IMR-90 (cell line): ENCODE measurements at regions not wholly inside any gene's neighbourhood (a gene's known extent, or its start where the extent isn't known, plus 50 kb on each side); places are given as distances from the start of the nearest gene placed in this dataset.
A peak's percentile ranks its signal among the peaks of the same experiment; 100 is the strongest.

Experiments used
- ATAC-seq: fragments of 200-7000 bp; cut with Tn5 transposase; 2 replicates; pipeline ENCODE4 v1.9.1; 2020; ENCODE audit warnings: low read depth, mild to moderate bottlenecking, moderate library complexity
- BruUV-seq: library from RNA; stranded (reverse); fragments of 400-500 nt; replicated peaks from 2 replicates; lab custom pipeline; 2021; lab: Mats Ljungman, UMichigan
- CTCF ChIA-PET: fragments of 300-600 bp; formaldehyde crosslinking; extraction: SDS; loops from one replicate; lab custom pipeline; 2021; ENCODE audit warnings: antibody characterized with exemption; lab: Yijun Ruan, JAX
- POLR2A ChIA-PET: fragments of 300-600 bp; sonication (Branson Sonifier 250); formaldehyde crosslinking; loops from one replicate; lab custom pipeline; 2022; ENCODE audit warnings: antibody characterized with exemption; ENCODE audit not compliant: unreplicated experiment; lab: Charles Lee
- DNase-seq: peaks from one replicate; pipeline ENCODE4 v3.0.0; 2013
- H2AFZ ChIP-seq: replicated peaks from 2 replicates; pipeline ENCODE3; 2013; ENCODE audit warnings: low read length, mild to moderate bottlenecking; ENCODE audit not compliant: poor library complexity
- H2AK5ac ChIP-seq: 2 replicates; pipeline ENCODE4 v1.6.1; 2013; ENCODE audit warnings: low read depth, low read length, inconsistent platforms
- H2AK9ac ChIP-seq: replicated peaks from 2 replicates; pipeline ENCODE3; 2013; ENCODE audit warnings: mild to moderate bottlenecking, low read depth, low read length, moderate library complexity; ENCODE audit not compliant: poor library complexity
- H2BK120ac ChIP-seq: 2 replicates; pipeline ENCODE4 v1.6.1; 2013; ENCODE audit warnings: low read depth, low read length, inconsistent platforms
- H2BK15ac ChIP-seq: 3 replicates; pipeline ENCODE4 v1.6.1; 2013; ENCODE audit warnings: low read depth, low read length, inconsistent platforms
- H2BK20ac ChIP-seq: 2 replicates; pipeline ENCODE4 v1.6.1; 2013; ENCODE audit warnings: low read depth, mild to moderate bottlenecking, inconsistent platforms, low read length, moderate library complexity
- H2BK5ac ChIP-seq: 2 replicates; pipeline ENCODE4 v1.6.1; 2013; ENCODE audit warnings: mild to moderate bottlenecking, low read depth, low read length, inconsistent platforms; ENCODE audit not compliant: poor library complexity, severe bottlenecking
- H3K14ac ChIP-seq: replicated peaks from 2 replicates; pipeline ENCODE4 v1.6.1; 2013; ENCODE audit warnings: low read depth, low read length, inconsistent platforms
- H3K18ac ChIP-seq: 2 replicates; pipeline ENCODE4 v1.6.1; 2013; ENCODE audit warnings: low read depth, low read length, control low read depth
- H3K23ac ChIP-seq: 2 replicates; pipeline ENCODE4 v1.6.1; 2013; ENCODE audit warnings: low read depth, low read length, inconsistent platforms
- H3K27ac ChIP-seq: 2 replicates; pipeline ENCODE4 v1.5.1; 2013; ENCODE audit warnings: mild to moderate bottlenecking, control low read depth, low read length; ENCODE audit not compliant: insufficient read depth
- H3K27me3 ChIP-seq: 2 replicates; pipeline ENCODE4 v1.6.1; 2013; ENCODE audit warnings: low read length; ENCODE audit not compliant: control insufficient read depth, insufficient read depth
- H3K36me3 ChIP-seq: 2 replicates; pipeline ENCODE4 v1.6.1; 2013; ENCODE audit warnings: low read length, mixed read lengths; ENCODE audit not compliant: control insufficient read depth, insufficient read depth
- H3K4ac ChIP-seq: 2 replicates; pipeline ENCODE4 v1.6.1; 2013; ENCODE audit warnings: low read depth, low read length, inconsistent platforms
- H3K4me1 ChIP-seq: 2 replicates; pipeline ENCODE4 v1.6.1; 2013; ENCODE audit warnings: low read length, mixed read lengths; ENCODE audit not compliant: control insufficient read depth, insufficient read depth
- H3K4me2 ChIP-seq: 2 replicates; pipeline ENCODE4 v1.6.1; 2013; ENCODE audit warnings: low read depth, mild to moderate bottlenecking, control low read depth, low read length, moderate library complexity
- H3K4me3 ChIP-seq: 2 replicates; pipeline ENCODE4 v1.5.1; 2013; ENCODE audit warnings: low read depth, mild to moderate bottlenecking, control low read depth, low read length, moderate library complexity; ENCODE audit not compliant: insufficient read depth
- H3K56ac ChIP-seq: 2 replicates; pipeline ENCODE4 v1.6.1; 2013; ENCODE audit warnings: low read length, inconsistent platforms; ENCODE audit not compliant: insufficient read depth; ENCODE audit errors: extremely low read depth
- H3K79me1 ChIP-seq, 2 experiments: 2 replicates each; pipeline ENCODE4 v1.6.1; 2013; ENCODE audit warnings: low read length in 2 of 2, inconsistent platforms in 1 of 2, low read depth in 1 of 2
- H3K9ac ChIP-seq: 2 replicates; pipeline ENCODE4 v1.6.1; 2013; ENCODE audit warnings: low read depth, low read length, control low read depth
- H3K9me1 ChIP-seq: 2 replicates; pipeline ENCODE4 v1.6.1; 2013; ENCODE audit warnings: low read length, inconsistent platforms; ENCODE audit not compliant: insufficient read depth
- H3K9me3 ChIP-seq: 2 replicates; pipeline ENCODE4 v1.6.1; 2013; ENCODE audit warnings: low read length; ENCODE audit not compliant: control insufficient read depth, insufficient read depth
- H4K20me1 ChIP-seq: 2 replicates; pipeline ENCODE4 v1.6.1; 2013; ENCODE audit warnings: low read length, inconsistent platforms; ENCODE audit not compliant: insufficient read depth
- H4K5ac ChIP-seq: 2 replicates; pipeline ENCODE4 v1.6.1; 2013; ENCODE audit warnings: mild to moderate bottlenecking, low read depth, low read length, control low read depth
- H4K8ac ChIP-seq, 2 experiments: 2 replicates each; pipeline ENCODE4 v1.6.1; 2013; ENCODE audit warnings: low read depth in 2 of 2, low read length in 2 of 2, control low read depth in 1 of 2, inconsistent platforms in 1 of 2
- H4K91ac ChIP-seq: 2 replicates; pipeline ENCODE4 v1.6.1; 2013; ENCODE audit warnings: low read depth, low read length, inconsistent platforms; ENCODE audit not compliant: insufficient read depth
- ELK1 ChIP-seq: fragments of 150-350 bp; IDR thresholded peaks from 2 replicates; pipeline ENCODE4 v1.6.1; 2016; ENCODE audit warnings: low read depth, mild to moderate bottlenecking, low read length, moderate library complexity, borderline replicate concordance
- MAFK ChIP-seq: IDR thresholded peaks from 2 replicates; pipeline ENCODE4 v1.6.1; 2012; ENCODE audit warnings: low read depth, low read length, improper control_type of control experiment
- MAZ ChIP-seq: IDR thresholded peaks from 2 replicates; pipeline ENCODE4 v1.6.1; 2012; ENCODE audit warnings: low read depth, mild to moderate bottlenecking, low read length, improper control_type of control experiment, moderate library complexity, borderline replicate concordance
- MXI1 ChIP-seq: IDR thresholded peaks from 2 replicates; pipeline ENCODE4 v1.6.1; 2012; ENCODE audit warnings: low read depth, mild to moderate bottlenecking, low read length, moderate library complexity, borderline replicate concordance
- POLR2A ChIP-seq: IDR thresholded peaks from 2 replicates; pipeline ENCODE4 v1.6.1; 2012; ENCODE audit warnings: mild to moderate bottlenecking, low read depth, low read length
- WGBS, 2 experiments: methylation state at CpG; one replicate each; pipeline versions ENCODE4 v1.1.5 to v1.1.7; 2013; ENCODE audit warnings: missing lambda C conversion rate in 2 of 2; ENCODE audit not compliant: insufficient read length in 1 of 2; ENCODE audit errors: extremely low coverage in 2 of 2; 5-methylcytosine and 5-hydroxymethylcytosine counted together
- dilution Hi-C: fragments of 300-500 bp; cut with HindIII; formaldehyde crosslinking; loops from one replicate; pipeline ENCODE4 v1.14.3; 2018; ENCODE audit warnings: low sequenced_read_pairs; ENCODE audit not compliant: unreplicated experiment
- in situ Hi-C: fragments of 300-500 bp; cut with MboI; formaldehyde crosslinking; loops from 3 replicates; pipeline ENCODE4 v1.14.3; 2019; ENCODE audit warnings: low sequenced_read_pairs, inconsistent platforms, mixed read lengths
- intact Hi-C: fragments of 100-400 bp; cut with micrococcal nuclease; formaldehyde crosslinking; loops from 2 replicates; pipeline ENCODE4 v1.10.0; 2022
- TF ChIP-seq, protein P1 (sequence below): fragments of 150-350 bp; IDR thresholded peaks from 2 replicates; pipeline ENCODE4 v1.6.1; 2017; ENCODE audit warnings: mild to moderate bottlenecking, antibody characterized with exemption, low read length, low read depth
- TF ChIP-seq, protein P2 (sequence below): conservative IDR thresholded peaks from 2 replicates; pipeline ENCODE4 v1.5.1; 2012; ENCODE audit warnings: mild to moderate bottlenecking, low read depth, low read length, improper control_type of control experiment

- Histone ChIP-seq H2BK120ac (peak overlapping the region; percentile 96), H3K14ac (peak overlapping the region; percentile 72), H4K5ac (peak overlapping the region; percentile 65; the same call in 1 of the 2 replicates), H2AFZ (peak overlapping the region; percentile 83), H3K9me3 (no peaks in the 10 kb centered on the region), H3K4ac (peak overlapping the region; percentile 77), H2BK20ac (peak overlapping the region; percentile 95), H2AK5ac (peak overlapping the region; percentile 46), H3K27ac (peak overlapping the region; percentile 56; the same call in 1 of the 2 replicates), H3K4me1 (peaks cover 14% of the 10 kb centered on the region), H3K36me3 (no peaks in the 10 kb centered on the region), H3K4me3 (no peak overlapping the region), H4K91ac (peak overlapping the region; percentile 94), H2BK15ac (peak overlapping the region; percentile 96), H3K23ac (peak overlapping the region; percentile 40), H3K27me3 (no peaks in the 10 kb centered on the region), H3K4me2 (no peak overlapping the region), H4K8ac (peak overlapping the region; percentile 70 to 74), H3K79me1 (no peaks in the 10 kb centered on the region), H4K20me1 (no peaks in the 10 kb centered on the region), H3K9ac (no peak overlapping the region), H2AK9ac (no peak overlapping the region), H3K9me1 (peaks cover 9% of the 10 kb centered on the region), H3K56ac (peak overlapping the region; percentile 48), H2BK5ac (no peak overlapping the region), H3K18ac (no peak overlapping the region)
- CTCF ChIA-PET, result no interaction called here
- no CpG with 5 or more reads among the region's 3 CpGs for WGBS, 2 experiments
- intact Hi-C loops, result no loop called here
- ATAC-seq (peak; percentile 46; the same call in 1 of the 2 replicates), DNase-seq (peak; percentile 34)
- in situ Hi-C loops, result no loop called here
- no TSS peak for BruUV-seq
- POLR2A ChIA-PET, result no interaction called here
- TF ChIP-seq ELK1 (no peak), POLR2A (no peak), MXI1 (no peak), MAFK (no peak), MAZ (no peak)
- TF ChIP-seq, protein P1, sequence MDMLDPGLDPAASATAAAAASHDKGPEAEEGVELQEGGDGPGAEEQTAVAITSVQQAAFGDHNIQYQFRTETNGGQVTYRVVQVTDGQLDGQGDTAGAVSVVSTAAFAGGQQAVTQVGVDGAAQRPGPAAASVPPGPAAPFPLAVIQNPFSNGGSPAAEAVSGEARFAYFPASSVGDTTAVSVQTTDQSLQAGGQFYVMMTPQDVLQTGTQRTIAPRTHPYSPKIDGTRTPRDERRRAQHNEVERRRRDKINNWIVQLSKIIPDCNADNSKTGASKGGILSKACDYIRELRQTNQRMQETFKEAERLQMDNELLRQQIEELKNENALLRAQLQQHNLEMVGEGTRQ, result no peak
- TF ChIP-seq, protein P2, sequence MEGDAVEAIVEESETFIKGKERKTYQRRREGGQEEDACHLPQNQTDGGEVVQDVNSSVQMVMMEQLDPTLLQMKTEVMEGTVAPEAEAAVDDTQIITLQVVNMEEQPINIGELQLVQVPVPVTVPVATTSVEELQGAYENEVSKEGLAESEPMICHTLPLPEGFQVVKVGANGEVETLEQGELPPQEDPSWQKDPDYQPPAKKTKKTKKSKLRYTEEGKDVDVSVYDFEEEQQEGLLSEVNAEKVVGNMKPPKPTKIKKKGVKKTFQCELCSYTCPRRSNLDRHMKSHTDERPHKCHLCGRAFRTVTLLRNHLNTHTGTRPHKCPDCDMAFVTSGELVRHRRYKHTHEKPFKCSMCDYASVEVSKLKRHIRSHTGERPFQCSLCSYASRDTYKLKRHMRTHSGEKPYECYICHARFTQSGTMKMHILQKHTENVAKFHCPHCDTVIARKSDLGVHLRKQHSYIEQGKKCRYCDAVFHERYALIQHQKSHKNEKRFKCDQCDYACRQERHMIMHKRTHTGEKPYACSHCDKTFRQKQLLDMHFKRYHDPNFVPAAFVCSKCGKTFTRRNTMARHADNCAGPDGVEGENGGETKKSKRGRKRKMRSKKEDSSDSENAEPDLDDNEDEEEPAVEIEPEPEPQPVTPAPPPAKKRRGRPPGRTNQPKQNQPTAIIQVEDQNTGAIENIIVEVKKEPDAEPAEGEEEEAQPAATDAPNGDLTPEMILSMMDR, result no peak
- dilution Hi-C loops, result no loop called here
These were observed 159.1 kb upstream of the CARD18 start for GRCh38 chr11:105298630-105299029.
